ENCODE measurements at regions not wholly inside any gene's neighbourhood (a gene's known extent, or its start where the extent isn't known, plus 50 kb on each side); places are given as distances from the start of the nearest gene placed in this dataset.
"Not testable (repeated sequence)": the region's sequence is repeated elsewhere in the genome, so short reads cannot be mapped to it uniquely, and the experiment has no call there.

- H3K36me3 ChIP-seq, result no peaks in the 10 kb centered on the region
- no peak for TF ChIP-seq CTCF (IDR thresholded peaks at IDR 0.05)
- H3K27me3 ChIP-seq (replicated peaks; ENCODE audit: insufficient read depth), result no peaks in the 10 kb centered on the region
These were observed 592.8 kb downstream of the DMRTA1 start for GRCh38 chr9:23039402-23039801.

DNA sequence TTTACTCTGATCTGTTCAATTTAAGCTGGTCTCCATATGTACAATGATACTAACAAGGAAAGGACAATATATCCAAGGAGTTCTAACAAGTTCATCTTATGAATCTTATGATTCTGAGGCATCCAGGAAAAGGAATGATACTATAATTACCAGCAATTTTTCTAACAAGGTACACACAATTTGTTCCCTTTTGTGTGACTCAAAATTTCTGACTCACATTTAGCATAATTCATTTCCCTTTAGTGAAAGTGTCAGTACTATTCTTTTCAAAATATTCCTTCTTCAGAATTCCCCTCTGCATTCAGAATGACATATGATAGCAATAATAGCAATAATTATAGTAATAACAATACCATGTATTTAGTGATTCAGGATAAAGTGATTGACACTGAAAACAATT is 594.8 kb downstream of the DMRTA1 start:
- ATAC-seq (ENCODE audit: insufficient number of reproducible peaks, low FRiP score, low read depth) (no peak), DNase-seq (ENCODE audit: low spot score) (no peak)
- H3K9me3 ChIP-seq, result no peaks in the 10 kb centered on the region
- H3K27me3 ChIP-seq (replicated peaks; ENCODE audit: insufficient read depth), result no peaks in the 10 kb centered on the region
- H3K27ac ChIP-seq, result no peak overlapping the region
- H3K36me3 ChIP-seq, result no peaks in the 10 kb centered on the region
- H3K4me1 ChIP-seq (ENCODE audit: control insufficient read depth in 1 of 2, low read depth in 2 of 2), result no peaks in the 10 kb centered on the region
- H3K4me3 ChIP-seq, result no peak overlapping the region
- TF ChIP-seq CTCF (IDR thresholded peaks at IDR 0.05), result no peak

More at GRCh38 chr9:23039402-23039801, 592.8 kb downstream of the DMRTA1 start:
- no peak for ATAC-seq (ENCODE audit: insufficient number of reproducible peaks, low FRiP score, low read depth)
- DNase-seq (ENCODE audit: low spot score), result no peak
- no peaks in the 10 kb centered on the region for H3K4me1 ChIP-seq (ENCODE audit: control insufficient read depth in 1 of 2, low read depth in 2 of 2)
- H3K9me3 ChIP-seq, result no peaks in the 10 kb centered on the region
- no peak overlapping the region for H3K27ac ChIP-seq
- H3K4me3 ChIP-seq, result no peak overlapping the region

DNA sequence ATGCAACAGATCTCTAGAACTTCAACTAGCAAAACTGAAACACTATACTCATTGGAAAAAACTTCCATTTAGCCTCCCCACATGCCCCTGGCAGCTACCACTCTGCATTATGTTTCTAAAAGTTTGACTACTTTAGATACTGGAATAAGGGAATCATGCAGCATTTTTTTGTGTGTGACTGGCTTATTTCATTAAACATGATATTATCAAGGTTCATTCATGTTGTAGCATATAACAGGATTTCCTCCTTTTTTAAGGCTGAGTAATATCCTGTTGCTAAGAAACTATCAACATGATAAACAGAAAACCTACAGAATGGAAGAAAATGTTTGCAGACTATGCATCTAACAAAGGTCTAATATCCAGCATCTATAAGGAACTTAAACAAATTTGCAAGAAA is 597.9 kb downstream of the DMRTA1 start:
- Histone ChIP-seq H3K4me3 (no peak overlapping the region), H3K4me1 (ENCODE audit: control insufficient read depth in 1 of 2, low read depth in 2 of 2) (no peaks in the 10 kb centered on the region), H3K9me3 (no peaks in the 10 kb centered on the region), H3K36me3 (no peaks in the 10 kb centered on the region), H3K27me3 (replicated peaks; ENCODE audit: insufficient read depth) (no peaks in the 10 kb centered on the region), H3K27ac (no peak overlapping the region)
- ATAC-seq (ENCODE audit: insufficient number of reproducible peaks, low FRiP score, low read depth), result no peak
- DNase-seq (ENCODE audit: low spot score), result no peak
- TF ChIP-seq CTCF (IDR thresholded peaks at IDR 0.05), result no peak

GRCh38 chr9:23046026-23046425 is 599.4 kb downstream of the DMRTA1 start:
- not testable (repeated sequence) for DNase-seq (ENCODE audit: low spot score); H3K27ac ChIP-seq; H3K4me3 ChIP-seq; H3K36me3 ChIP-seq; H3K9me3 ChIP-seq; H3K27me3 ChIP-seq (replicated peaks; ENCODE audit: insufficient read depth); ATAC-seq (ENCODE audit: insufficient number of reproducible peaks, low FRiP score, low read depth); H3K4me1 ChIP-seq (ENCODE audit: control insufficient read depth in 1 of 2, low read depth in 2 of 2)

GRCh38 chr9:23050548-23050947 is 603.9 kb downstream of the DMRTA1 start:
- Histone ChIP-seq H3K4me1 (ENCODE audit: control insufficient read depth in 1 of 2, low read depth in 2 of 2) (no peaks in the 10 kb centered on the region), H3K36me3 (no peaks in the 10 kb centered on the region), H3K4me3 (no peak overlapping the region), H3K9me3 (no peaks in the 10 kb centered on the region), H3K27ac (no peak overlapping the region), H3K27me3 (replicated peaks; ENCODE audit: insufficient read depth) (no peaks in the 10 kb centered on the region)
- DNase-seq (ENCODE audit: low spot score), result no peak
- no peak for ATAC-seq (ENCODE audit: insufficient number of reproducible peaks, low FRiP score, low read depth)
- TF ChIP-seq CTCF (IDR thresholded peaks at IDR 0.05), result no peak

GRCh38 chr9:23073136-23073535 is 626.5 kb downstream of the DMRTA1 start:
- H3K4me1 ChIP-seq (ENCODE audit: control insufficient read depth in 1 of 2, low read depth in 2 of 2), result no peaks in the 10 kb centered on the region
- no peak for TF ChIP-seq CTCF (IDR thresholded peaks at IDR 0.05)

More at GRCh38 chr9:23073136-23073535, 626.5 kb downstream of the DMRTA1 start:
- Histone ChIP-seq H3K27me3 (replicated peaks; ENCODE audit: insufficient read depth) (no peaks in the 10 kb centered on the region), H3K27ac (no peak overlapping the region), H3K4me3 (no peak overlapping the region), H3K36me3 (no peaks in the 10 kb centered on the region), H3K9me3 (no peaks in the 10 kb centered on the region)
- ATAC-seq (ENCODE audit: insufficient number of reproducible peaks, low FRiP score, low read depth), result no peak
- DNase-seq (ENCODE audit: low spot score), result no peak

All from thoracic aorta (tissue), 2 donors.